NCI-H345 (cell line): ENCODE measurements at regions not wholly inside any gene's neighbourhood (a gene's known extent, or its start where the extent isn't known, plus 50 kb on each side); places are given as distances from the start of the nearest gene placed in this dataset.

Experiments used
- DNase-seq: peaks from one replicate; lab custom pipeline; 2025; lab: John Stamatoyannopoulos, UW

DNA sequence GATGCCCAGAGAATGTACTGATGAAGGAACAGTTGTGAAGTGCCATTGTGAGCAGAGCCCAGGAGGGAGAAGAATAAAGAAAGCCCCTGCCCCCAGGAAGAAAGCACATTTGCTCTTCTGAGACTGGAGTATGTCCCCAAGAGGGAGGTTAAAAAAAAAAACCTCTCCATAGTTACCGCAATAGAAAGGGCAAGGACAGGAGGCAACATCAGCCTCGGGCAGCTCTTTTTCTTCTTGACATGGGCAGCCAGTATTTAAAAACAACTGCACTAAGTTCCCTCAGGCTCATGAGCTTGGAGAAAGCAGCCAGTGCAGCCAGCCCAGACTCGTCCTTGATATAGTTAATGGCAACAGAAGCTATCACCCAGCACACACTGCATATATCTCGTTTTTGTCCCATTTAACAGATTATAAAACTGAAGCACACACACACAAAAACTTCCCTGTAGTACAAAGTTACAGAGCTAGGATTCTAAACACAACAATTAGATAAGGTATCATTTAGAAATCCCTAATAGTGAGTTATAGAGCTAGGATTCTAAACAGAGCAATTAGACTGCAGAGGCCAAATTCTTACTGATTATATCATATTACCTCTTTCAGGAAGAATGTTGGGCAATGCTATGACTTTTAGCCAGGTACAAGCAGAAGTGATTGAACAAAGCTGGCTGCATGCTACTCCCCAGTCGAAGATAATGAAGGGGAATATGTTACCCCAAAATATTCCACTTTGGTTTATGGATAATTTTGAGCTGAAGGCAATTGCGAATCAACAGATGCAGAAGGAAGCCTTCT is 823.5 kb downstream of the GRID1 start:
- no peak for DNase-seq

GRCh38 chr10:85544956-85545355 is 821.6 kb downstream of the GRID1 start:
- DNase-seq, result no peak

DNA sequence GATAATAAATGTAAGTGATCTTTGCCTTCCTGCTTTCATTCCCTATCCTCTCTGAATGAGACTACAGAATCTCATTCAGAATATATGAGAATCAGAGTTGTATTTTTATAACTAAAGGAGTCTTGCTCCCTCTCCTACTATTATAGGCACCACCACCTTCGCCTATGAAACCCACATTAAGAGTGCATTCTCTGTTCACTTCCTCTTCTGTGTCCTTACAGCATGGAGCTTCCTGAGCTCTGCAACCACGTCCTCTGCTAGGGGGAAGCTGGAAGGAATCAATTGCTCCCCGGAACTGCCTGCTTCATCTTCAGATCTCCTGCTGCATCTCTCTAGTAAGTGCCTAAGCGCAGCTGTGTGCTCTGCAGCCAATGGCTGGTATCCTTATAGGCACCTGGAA is 820.7 kb downstream of the GRID1 start:
- DNase-seq, result no peak

DNA sequence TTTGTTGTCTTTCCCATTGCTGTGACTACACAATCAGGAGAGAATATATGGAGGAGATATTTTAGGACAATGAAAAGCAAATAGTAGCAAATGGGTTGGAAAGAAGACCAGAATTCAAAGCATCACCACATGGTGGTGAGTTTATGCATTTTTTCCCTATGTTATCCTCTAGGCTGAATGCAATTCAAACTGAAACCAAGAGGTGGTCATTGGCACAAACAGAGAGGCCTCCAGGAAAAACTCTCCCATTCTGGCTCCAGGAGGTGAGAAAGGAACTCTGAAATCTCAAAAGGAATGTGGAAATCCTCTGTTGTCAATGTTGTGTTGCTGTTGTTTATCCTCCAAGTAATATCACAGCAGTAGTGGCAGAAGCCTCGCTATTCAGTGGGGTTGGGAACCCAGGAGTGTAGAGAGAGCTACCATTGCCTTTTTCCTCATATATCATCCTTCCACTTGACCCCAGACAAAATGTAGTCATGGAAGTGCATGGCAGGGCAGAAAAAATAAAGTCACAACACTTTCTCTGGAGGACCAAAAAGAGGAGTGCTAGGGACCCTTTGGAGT is 819.1 kb downstream of the GRID1 start:
- peak; percentile 11 for DNase-seq

DNA sequence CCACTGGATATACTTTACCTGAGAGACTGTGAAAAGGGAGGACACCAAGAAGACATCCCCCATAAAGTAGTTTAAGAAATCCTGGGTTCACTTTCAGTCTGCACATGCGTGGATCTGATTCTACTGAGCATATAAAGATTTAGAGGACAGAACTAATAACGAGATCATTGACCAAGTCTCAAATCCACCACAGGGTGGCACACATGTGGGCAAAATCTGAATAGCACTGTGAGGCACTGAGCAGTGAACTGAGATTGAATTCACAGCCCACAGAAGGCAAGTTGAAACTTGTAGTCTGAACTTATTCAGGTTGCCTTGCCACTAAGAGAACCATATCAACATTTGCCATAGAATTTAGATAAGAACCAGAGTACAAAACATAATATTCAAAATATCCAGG is 818.6 kb downstream of the GRID1 start:
- DNase-seq, result peak; percentile 65
